GM18502 (cell line): ENCODE measurements at regions not wholly inside any gene's neighbourhood (a gene's known extent, or its start where the extent isn't known, plus 50 kb on each side); places are given as distances from the start of the nearest gene placed in this dataset.
"Not testable (repeated sequence)": the region's sequence is repeated elsewhere in the genome, so short reads cannot be mapped to it uniquely, and the experiment has no call there.

Source experiments
- ATAC-seq: cut with Tn5 transposase; IDR thresholded peaks from one replicate; pipeline ENCODE4 v1.9.1; 2021; ENCODE audit warnings: mild to moderate bottlenecking; ENCODE audit not compliant: unreplicated experiment, poor library complexity

DNA sequence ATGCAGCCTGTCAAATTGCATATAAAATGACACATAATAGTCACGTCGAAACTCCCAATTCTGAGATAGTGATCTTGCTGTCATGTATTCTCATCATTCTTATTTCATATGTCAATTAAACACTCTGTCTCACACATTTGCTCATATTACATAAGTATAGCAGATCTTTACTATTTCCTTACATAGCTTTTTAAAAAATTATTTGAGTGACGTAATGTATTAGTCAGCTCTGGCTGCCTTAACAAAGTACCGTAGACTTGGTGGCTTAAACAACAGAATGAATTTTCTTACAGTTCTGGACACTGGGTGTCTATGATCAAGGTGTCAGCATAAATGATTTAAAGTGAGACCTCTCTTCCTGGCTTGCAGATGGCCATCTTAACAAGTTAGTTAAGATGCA, 1032.3 kb upstream of the NRXN1 start:
- ATAC-seq = no peak

DNA sequence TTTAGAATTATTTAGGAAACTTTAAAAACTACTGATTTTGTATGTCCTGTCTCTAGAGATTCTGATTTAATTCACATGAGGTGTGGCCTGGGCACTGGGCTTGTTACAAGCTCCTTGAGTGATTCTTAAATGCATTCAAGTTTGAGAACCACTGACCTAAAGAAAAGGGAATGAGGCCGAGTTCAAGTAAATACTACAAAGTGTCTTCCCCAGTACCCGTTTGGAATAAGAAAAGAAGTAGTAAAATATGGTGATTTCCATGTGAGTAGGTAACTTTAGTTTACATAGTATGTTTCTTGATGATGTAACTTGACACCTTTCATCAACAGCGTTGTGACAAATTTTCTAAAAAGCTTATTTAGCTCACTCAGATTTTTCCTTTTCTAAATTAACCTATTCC, 1022.9 kb upstream of the NRXN1 start:
- no peak for ATAC-seq

DNA sequence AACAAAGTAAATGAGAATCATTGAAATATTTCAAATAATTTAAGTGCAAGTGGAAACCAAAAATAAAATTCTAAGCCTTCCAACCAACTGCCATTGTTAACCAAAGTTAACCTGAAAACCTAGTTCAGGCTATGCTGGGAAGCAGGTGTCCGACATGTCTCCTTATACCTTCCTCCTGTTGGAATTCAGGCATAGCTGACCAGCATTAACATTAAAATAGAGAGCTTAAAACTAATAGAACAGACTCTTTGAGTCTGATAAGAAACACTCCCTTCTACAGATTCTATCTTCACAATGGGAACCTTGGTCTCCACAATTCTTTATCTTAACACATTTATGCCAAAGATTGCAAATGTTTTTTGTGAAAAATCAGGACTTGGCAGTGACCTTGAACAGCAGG, 1004.9 kb upstream of the NRXN1 start:
- no peak for ATAC-seq

DNA sequence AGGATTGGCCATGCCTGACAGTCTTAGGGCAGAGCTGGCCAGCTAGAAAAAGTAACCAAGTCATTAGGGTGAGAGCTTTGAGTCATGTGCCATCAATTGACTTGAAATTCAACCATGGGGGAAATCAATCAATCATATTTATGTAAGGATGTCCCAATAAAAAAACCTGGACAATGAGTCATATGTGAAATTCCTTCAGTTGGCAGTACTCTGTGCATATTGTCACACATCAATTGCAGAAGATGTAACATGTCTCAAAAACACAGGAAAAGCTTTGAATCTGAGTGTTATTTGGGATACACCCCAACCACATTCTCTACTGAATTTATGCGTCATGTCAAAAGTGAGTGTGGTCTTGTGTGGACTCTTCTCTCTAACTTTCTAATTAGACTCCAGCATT, 1004.1 kb upstream of the NRXN1 start:
- no peak for ATAC-seq

DNA sequence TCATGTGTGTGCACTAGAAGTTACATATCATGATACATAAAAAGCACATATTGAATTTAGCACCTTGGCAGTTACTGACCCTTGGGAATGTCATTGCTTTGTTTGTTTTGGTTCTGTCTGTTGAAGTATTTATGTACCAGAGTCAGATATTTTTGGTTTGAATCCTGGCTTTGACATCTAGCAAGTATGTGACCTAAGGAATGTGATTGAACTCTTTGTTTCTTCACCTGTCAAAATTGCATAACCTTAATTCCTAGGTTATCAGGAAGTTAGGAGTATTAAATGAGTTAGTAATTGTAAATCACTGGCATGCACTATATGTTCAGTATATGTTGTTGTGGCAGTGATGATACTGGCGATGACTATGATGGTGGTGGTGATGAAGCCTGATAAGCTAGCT, 1003.5 kb upstream of the NRXN1 start:
- no peak for ATAC-seq

DNA sequence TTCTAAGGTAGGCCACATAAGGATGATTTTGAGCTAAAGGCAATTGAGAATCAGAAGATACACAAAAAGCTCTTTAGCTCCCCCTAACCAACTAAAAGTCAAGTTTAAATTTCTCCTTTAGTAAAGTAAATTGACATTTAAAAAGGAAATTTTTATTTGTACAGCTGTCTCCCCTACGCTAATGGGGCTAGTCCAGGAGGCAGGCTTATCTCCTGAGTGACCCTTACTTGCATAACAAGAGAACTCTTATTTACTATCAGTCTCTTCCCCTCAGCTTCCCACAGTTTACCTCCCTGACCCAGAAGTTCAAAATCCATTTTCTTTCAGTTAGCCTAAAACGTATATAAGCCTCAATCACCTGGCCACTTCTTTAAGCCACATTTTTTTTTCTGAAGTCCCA, 1002.8 kb upstream of the NRXN1 start:
- no peak for ATAC-seq

DNA sequence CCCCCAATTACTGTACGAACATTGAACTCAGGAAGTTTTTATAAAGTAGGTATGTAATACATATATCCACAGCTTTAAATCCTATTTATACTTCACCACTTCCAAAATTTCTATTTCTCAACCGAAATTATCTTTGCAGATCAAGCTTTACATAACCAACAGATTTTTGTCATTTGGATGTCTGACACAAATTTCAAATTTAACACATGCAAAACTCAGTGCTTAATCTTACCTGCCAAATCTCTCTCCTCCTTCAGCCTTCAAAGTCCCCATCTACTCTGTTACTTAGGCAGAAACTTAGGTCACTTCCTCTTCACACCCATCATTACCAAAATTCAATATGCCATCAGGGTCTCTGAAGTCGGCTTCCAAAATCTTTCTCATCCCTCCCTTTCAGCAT, 990.1 kb upstream of the NRXN1 start:
- ATAC-seq = no peak

DNA sequence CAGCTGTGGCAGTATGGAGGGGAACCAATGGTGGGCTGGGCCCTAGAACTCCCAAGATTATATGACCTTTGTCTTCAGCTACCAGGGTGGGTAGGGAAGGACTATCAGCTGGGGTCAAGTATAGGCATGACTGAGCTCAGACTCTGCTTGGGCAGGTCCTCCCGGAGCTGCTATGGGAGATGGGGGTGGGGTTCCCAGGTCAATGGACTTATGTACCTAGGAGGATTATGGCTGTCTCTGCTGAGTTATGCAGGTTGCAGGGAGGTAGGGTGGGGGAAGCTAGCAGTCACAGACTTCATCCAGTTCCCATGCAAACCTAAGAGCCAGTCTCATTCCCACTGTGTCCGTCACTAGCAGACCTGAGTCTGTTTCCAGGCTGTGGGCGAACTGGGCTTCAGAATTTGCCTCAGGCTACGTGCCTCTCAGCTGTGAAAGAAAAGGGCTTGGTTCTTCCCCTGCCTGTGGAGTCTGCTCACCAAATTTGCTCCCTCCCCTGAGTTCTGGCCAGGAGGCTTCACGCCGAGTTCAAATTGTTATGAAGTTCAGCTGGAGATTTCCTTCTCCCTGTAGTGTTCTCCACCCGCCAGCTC, 985.8 kb upstream of the NRXN1 start:
- ATAC-seq = no peak

DNA sequence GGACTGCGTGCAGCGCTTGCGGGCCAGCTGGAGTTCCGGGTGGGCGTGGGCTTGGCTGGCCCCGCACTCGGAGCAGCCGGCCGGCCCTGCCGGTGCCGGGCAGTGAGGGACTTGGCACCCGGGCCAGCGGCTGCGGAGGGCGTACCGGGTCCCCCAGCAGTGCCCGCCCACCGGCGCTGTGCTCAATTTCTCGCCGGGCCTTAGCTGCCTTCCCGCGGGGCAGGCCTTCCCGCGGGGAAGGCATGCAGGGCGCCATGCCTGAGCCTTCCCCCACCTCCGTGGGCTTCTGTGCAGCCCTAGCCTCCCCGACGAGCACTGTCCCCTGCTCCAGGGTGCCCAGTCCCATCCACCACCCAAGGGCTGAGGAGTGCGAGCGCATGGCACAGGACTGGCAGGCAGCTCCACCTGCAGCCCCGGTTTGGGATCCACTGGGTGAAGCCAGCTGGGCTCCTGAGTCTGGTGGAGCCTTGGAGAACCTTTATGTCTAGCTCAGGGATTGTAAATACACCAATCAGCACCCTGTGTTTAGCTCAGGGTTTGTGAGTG, 975.0 kb upstream of the NRXN1 start:
- not testable (repeated sequence) for ATAC-seq

DNA sequence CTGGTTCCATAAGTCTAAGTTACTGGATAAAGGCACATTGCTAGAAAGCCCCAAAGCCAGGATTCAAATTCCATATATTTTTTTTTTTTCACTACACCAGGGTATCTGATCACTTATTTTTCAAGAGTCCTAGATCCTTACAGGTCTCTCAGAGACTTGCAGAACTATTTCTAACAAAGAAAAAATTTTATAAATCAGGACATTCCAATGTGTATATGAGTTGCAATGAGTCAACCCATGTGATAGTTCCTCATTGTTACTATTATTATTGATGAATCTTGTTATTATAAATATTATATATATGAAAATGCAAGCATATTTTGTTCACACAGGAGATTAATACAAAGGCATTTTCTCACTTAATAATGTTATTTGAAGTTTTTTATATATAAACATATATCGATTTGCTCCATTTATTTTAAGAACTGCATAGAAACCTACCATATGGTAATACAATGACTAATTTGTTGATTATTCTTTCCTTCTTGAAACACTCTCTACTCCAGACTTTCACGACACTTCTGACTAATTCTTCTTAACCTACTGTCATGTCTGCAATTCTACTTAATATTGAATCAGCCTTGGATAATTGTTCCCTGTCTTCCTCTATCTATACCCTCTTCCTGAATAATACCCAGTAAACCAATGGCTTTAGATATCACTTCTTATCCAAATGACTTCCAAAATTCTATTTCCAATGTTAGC, 968.4 kb upstream of the NRXN1 start:
- ATAC-seq = no peak

DNA sequence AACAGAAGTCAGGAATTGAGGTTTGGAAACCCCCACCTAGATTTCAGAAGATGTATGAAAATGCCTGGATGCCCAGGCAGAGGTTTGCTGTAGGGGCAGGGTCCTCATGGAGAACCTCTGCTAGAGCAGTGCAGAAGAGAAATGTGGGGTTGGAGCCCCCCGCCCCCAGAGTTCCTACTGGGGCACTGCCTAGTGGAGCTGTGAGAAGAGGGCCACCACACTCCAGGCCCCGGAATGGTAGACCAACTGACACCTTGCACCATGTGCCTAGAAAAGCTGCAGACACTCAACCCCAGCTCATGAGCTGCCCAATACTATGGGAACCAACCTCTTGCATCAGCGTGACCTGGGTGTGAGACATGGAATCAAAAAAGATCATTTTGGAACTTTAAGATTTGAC, 967.0 kb upstream of the NRXN1 start:
- no peak for ATAC-seq

DNA sequence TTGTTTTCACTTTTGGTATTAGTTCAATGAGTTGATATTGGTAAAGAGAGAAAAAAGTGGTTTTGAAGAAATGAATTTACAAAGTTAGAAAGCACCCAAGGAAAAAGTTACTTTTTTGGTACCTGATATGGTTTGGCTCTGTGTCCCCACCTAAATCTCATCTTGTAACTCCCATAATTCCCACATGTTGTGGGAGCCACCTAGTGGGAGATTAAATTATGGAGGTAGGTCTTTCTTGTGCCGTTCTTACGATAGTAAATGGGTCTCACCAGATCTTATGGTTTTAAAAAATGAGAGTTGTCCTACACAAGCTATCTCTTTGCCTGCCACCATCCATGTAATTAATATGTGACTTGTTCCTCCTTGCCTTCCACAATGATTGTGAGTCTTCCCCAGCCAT, 965.6 kb upstream of the NRXN1 start:
- ATAC-seq = no peak

DNA sequence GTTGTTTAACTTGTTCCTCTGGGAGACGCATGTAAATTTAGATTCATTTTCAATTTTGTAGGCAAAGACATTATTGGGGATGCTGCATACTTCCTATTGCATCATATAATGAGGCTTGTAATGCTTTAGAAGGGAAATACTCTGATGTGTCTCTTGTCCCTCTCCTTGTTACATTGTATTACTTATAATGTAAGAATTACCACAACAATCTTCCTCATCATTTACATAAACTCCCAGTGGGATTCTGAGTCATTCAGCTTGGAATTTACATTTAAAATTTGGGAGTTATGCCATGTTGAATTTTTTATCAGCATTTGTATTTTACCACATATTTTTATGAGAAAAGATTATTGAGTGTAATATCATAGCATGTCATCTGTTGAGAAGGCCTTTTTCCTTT, 963.4 kb upstream of the NRXN1 start:
- ATAC-seq = no peak

DNA sequence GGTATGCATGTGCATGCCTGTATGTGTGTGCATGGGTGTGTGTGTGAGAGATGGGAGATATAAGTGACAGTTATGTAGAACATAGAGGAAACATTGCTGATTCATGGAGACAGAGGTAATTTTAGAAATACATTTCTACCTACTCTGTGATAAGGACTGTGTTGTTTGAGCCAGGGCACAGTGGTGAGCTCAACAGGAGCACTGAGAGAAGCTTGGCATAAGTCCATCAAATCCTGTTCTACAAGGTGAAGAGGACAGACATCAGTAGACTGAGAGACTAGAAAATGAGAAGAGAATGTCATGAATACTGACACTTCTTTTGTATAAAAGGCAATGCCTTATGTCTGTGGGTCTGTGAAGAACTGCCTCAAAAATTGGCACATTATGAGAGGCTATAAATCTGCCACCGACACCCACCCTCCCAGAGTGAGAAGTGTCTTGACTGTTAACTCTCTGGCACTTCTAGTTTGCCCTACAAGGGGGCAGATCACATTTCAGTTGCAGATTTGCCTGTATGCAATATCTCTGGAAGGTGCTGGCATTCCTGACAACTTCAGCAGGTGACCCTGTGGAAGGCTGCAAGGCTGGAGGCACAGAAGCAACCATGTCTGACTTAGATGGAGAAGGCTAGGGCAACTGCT, 962.3 kb upstream of the NRXN1 start:
- ATAC-seq = no peak

DNA sequence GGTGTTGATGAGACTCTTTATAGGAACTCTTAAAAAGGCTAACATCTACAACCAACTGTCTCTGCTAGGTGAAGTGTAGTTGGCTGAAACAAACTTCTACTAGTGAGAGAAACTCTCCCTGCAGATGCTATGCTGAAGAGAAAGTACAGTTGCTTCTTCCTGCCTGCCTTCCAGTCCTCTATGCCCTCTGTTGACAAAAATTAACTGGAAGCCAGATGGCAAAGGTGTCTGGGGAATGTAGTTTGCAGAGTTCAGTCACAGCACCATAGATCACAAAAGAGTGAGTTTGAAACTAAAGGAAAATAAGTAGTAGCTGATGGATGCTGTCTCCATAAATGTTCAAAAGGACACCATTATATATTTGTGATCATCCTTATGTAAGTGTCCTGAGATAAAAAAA, 958.8 kb upstream of the NRXN1 start:
- ATAC-seq = no peak

DNA sequence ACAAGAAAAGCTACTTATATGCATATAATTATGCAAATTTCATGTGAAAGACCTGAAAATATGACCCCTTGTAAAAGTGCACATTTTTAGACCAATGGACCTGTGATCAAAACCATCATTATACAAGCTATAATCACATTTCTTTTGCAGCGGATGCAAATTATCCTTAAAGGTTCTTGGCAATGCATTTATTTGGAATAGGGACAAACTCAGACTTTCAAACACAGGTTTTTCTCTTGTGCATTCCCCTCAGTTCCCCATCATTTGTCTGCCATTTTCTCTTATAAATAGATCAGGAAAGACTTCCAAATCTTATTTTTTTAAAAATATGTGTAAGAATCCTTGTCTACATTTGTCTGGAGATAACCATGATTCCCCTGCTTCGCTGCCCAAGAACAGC, 954.2 kb upstream of the NRXN1 start:
- ATAC-seq = no peak

DNA sequence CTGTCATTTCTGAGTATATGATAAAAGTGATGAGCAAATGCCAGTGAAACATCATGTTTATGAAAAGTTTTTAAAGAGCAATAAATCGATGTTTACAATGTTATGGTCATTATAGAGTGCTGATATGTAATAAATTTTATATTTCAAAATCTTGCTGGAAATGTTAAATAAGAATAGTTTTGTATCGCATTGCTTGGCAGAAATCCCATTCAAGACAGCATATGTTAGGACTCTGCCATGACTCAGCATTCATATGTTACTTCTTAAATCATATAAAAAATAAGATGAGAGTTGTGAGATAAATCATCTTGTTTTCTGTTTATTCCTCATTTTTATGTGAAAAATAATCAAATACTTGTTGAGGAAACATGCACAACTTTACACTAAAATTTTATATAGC, 949.9 kb upstream of the NRXN1 start:
- no peak for ATAC-seq

DNA sequence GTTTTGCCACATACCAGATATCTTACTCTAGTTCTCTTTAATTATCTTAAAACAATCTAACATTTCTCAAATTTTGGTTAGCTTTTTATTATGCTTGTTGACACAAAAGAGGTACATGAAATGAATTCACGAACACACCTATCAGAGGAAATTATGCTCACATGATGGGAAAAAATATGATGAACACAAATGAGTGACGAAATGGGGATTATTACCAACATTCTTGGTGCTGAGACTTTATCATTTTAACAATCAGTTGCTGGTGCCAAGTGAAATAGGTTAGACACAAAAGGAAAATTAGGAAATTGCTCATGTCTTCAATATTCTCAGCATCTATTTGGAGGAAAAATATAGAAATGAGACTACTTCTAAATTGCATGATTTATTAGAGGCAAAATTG, 944.7 kb upstream of the NRXN1 start:
- no peak for ATAC-seq

DNA sequence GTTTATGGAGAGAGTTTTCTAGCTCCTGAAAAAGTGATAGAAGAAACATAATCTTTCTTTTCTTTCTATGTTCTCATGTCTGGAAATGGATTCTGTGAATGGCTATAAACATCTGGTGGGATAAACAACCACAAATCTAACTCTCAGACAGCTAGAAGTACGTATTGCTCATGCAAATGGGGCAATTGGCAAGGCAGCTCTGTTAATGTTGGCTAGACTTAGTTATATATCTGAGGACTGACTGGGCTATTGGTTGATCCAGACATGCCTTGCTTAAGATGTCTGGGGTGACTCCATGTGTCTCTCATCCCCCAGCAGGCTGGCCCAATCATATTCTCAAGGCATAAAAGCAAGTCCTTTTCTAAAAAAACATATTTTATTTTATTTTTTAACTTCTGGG, 939.2 kb upstream of the NRXN1 start:
- ATAC-seq = no peak

DNA sequence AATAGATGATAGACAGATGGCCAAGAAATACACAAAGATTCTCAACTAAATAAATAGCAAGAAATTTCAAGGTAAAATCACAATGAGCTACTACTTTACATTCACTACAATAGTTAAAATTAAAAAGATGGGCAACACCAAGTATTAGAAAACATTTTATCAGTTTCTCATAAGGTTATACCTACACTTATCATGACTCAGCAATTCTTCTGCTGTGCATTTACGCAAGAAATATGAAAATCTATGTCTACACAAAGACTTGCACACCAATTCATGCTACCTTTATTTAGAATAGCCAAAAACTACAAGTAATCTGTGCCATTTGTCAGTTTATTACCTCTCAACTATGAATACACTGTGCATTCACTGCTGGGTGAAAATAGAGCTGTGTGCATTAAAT, 937.4 kb upstream of the NRXN1 start:
- ATAC-seq = no peak

DNA sequence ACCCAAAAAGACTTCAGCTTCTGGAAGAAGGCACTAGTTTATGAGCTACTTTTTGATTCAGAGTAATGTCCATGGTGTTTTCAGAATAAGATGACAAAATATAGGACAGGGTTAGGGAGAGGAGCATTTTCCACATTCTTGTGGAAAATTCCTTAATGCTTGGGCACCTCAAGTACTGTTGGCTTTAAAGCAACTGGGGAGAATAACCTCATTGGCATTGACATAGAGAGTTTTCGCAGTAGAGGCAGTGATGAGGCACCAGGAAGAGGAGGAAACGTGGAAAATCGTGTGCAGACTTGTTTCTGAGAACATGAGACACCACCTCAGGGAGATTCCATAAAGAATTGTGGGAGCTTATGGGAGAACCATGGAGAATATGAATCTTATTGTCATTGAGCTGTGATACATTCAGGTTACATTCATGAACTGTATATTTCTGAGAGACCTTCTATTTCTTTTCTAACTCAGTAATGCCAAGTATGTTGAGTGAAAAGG, 929.0 kb upstream of the NRXN1 start:
- ATAC-seq = no peak

DNA sequence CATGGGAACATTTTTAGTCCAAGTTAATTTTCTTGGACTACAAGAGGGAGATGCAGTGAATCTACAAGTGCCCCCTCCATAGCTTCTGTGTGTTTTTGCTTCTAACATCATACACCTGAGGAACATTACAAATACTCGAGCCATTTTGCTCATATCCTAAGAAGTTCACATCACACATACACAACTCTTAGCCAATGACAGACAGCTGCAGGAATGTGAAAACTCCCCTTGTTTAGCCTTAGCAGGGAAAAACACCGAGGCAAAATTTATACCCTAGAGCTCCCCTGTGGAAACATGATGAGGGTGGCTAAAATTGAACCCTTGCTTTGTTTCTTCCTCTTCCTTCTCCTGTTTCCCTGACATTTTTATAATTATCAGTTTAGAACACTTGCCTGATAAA, 928.3 kb upstream of the NRXN1 start:
- no peak for ATAC-seq
